Lower leg skin (tissue), 4 donors: ENCODE measurements at regions not wholly inside any gene's neighbourhood (a gene's known extent, or its start where the extent isn't known, plus 50 kb on each side); places are given as distances from the start of the nearest gene placed in this dataset.

Experiments used
- DNase-seq, 2 donors: peaks; one replicate each; pipeline ENCODE4 v3.0.0-alpha.2; 2019; ENCODE audit warnings: low spot score in 2 of 2
- H3K4me3 ChIP-seq: fragments of 200-600 bp; sonication (generic); 2 replicates; pipeline ENCODE4 v1.5.1; 2017; ENCODE audit warnings: mild to moderate bottlenecking, low read depth; ENCODE audit not compliant: poor library complexity, severe bottlenecking
- CTCF ChIP-seq, 3 donors: fragments of 450-650 bp; IDR thresholded peaks; one replicate each; pipeline ENCODE4 v1.5.1; 2016; ENCODE audit warnings: antibody characterized with exemption in 3 of 3, mild to moderate bottlenecking in 3 of 3, moderate library complexity in 2 of 3
- POLR2A ChIP-seq, 2 donors: fragments of 450-650 bp; IDR thresholded peaks; one replicate each; pipeline ENCODE4 v1.6.1; 2016 to 2017; ENCODE audit warnings: antibody characterized with exemption in 2 of 2, mild to moderate bottlenecking in 1 of 2, moderate library complexity in 1 of 2
- WGBS, 2 donors: methylation state at CpG; one replicate each; pipeline ENCODE4 v1.1.5; 2018; 5-methylcytosine and 5-hydroxymethylcytosine counted together
- intact Hi-C: fragments of 100-400 bp; cut with DNase I; formaldehyde crosslinking; loops from one replicate; pipeline ENCODE4 v1.15.0; 2023; ENCODE audit warnings: low total_unique reads

GRCh38 chr12:127716166-127716565, 550.8 kb upstream of the TMEM132C start:
- TF ChIP-seq CTCF (IDR thresholded peaks at IDR 0.05) (no peak), POLR2A (IDR thresholded peaks at IDR 0.05) (no peak)
- DNase-seq: no peak
- H3K4me3 ChIP-seq: no peak overlapping the region
- intact Hi-C loops: no loop called here
- WGBS, 2 donors: 42 to 52% methylated on average over 2 of the region's 2 CpGs

GRCh38 chr12:127717278-127717677, 549.7 kb upstream of the TMEM132C start:
- 87 to 88% methylated on average over 4 of the region's 4 CpGs for WGBS, 2 donors
- DNase-seq: no peak
- H3K4me3 ChIP-seq: no peak overlapping the region
- no peak for TF ChIP-seq POLR2A (IDR thresholded peaks at IDR 0.05)
- TF ChIP-seq CTCF (IDR thresholded peaks at IDR 0.05): no peak
- intact Hi-C loops: no loop called here

- intact Hi-C loops: no loop called here
- DNase-seq: no peak
- TF ChIP-seq POLR2A (IDR thresholded peaks at IDR 0.05) (no peak), CTCF (IDR thresholded peaks at IDR 0.05) (no peak)
- WGBS, 2 donors: 92% methylated on average over 12 of the region's 12 CpGs
- no peak overlapping the region for H3K4me3 ChIP-seq
Observed at GRCh38 chr12:127720334-127720733, 546.6 kb upstream of the TMEM132C start.

- no peak for DNase-seq
- intact Hi-C loops: no loop called here
- WGBS, 2 donors: 82 to 93% methylated on average over 5 of the region's 5 CpGs
- H3K4me3 ChIP-seq: no peak overlapping the region
- TF ChIP-seq POLR2A (IDR thresholded peaks at IDR 0.05): no peak
- TF ChIP-seq CTCF (IDR thresholded peaks at IDR 0.05): no peak
Observed at GRCh38 chr12:127722611-127723010, 544.4 kb upstream of the TMEM132C start.

- H3K4me3 ChIP-seq: no peak overlapping the region
- 57 to 63% methylated on average over 4 of the region's 4 CpGs for WGBS, 2 donors
- TF ChIP-seq CTCF (IDR thresholded peaks at IDR 0.05): no peak
- no peak for TF ChIP-seq POLR2A (IDR thresholded peaks at IDR 0.05)
- intact Hi-C loops: no loop called here
- DNase-seq: no peak
Observed at GRCh38 chr12:127723251-127723650, 543.7 kb upstream of the TMEM132C start.

- no peak for DNase-seq
- intact Hi-C loops: no loop called here
- TF ChIP-seq POLR2A (IDR thresholded peaks at IDR 0.05) (no peak), CTCF (IDR thresholded peaks at IDR 0.05) (no peak)
Observed at GRCh38 chr12:127726671-127727315, 540.2 kb upstream of the TMEM132C start.

More at GRCh38 chr12:127726671-127727315, 540.2 kb upstream of the TMEM132C start:
- 39 to 46% methylated on average over 9 of the region's 9 CpGs for WGBS, 2 donors
- H3K4me3 ChIP-seq: no peak overlapping the region
